NCI-H345 (cell line): ENCODE measurements at regions not wholly inside any gene's neighbourhood (a gene's known extent, or its start where the extent isn't known, plus 50 kb on each side); places are given as distances from the start of the nearest gene placed in this dataset.

ENCODE experiments used
- DNase-seq: peaks from one replicate; lab custom pipeline; 2025; lab: John Stamatoyannopoulos, UW

DNA sequence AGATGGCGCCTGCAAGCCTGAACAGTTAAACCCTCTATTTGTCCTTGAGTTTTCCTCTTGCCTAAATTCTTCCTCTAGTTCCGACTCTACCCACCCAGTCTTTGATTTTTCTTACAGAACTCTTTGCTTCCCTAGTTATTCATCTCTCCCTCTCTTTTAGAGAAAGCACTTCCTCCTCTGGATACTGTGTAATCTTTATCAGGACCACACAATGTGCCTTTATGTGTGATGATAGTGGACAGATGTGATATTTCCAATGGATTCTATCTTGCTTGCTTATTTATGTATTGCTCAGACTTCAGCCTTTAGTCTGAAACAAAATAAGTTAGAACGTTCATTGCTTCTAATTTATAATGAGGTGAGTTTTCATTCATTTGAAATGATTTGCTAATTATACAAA is 79.5 kb upstream of the CAV2 start:
- no peak for DNase-seq

DNA sequence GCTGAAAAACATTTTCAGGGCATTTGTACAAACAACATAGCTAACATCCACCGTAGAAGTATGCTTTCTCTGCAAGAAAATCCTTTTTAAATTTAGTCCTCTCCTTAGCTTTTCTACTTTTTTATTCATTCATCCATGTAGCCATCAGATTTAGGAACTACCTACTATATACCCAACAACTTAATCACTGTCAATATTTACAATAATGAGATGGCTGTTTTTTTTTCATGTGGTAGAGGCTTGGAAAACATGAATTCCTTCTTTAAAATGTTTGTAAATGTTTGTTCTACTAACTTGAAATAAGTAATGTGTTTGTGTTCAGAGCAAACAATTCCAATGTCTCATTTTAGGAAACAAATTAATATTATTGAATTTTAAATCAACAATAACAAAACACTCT is 78.2 kb upstream of the CAV2 start:
- no peak for DNase-seq

DNA sequence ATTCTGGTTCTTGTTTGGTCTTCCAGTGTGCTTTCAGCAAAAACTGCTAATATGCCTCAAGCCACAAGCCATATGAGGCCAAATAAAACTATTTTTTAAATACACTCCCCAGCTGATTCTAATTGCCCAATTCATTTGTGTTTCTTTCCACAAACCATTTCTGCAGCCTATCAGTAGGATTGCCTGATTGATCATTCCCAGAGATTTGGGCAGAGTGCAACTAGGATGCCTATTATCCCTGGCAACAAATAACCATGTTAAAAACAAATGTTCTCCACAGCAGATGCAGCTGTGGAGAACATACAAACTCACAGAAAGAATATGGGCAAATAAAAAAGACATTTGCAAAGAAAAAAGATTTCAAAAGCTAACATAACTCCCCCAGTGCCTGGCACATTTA is 76.9 kb upstream of the CAV2 start:
- DNase-seq: no peak

DNA sequence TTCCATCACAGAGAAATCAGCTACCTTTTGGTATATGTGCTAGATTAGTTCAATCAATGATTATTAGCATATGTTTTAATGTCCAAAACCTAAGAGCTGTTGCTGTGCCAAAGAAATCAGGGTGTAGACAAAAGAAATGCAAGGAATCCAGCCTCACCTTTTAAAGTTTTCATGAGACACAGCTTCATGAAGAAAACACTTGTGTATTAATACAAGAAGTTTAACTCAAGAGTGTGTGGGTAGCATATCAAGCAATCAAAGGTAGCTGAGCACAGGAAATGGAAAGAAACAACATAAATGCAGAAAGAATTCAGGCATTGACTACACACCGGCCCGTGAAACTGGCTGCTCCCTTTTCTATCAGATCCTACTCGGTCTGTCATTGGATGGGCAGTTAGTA is 76.0 kb upstream of the CAV2 start:
- DNase-seq: no peak

DNA sequence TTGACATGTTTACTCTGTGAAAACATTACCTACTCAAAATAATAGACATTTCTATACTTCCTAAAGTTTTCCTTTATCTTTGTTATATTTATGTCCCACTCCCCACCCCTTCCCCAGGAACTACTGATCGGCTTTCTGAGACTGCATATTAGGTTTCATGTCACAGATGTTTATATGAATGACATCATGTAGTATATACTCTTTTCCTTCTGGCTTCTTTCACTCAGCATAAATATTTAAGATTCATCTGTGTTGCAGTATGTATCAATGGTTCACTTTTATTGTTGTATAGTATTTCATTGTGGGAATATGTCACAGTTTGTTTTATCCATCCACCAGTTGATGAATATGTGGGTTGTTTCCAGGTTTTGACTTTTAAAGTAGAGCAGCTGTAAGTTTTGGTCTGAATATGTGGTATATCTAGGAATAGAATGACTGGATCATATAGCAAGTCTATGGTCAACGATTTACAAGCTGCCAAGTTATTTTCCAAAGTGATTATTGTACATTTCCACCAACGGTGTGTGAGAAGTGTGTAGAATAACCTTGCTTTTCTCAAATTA is 73.8 kb upstream of the CAV2 start:
- no peak for DNase-seq

DNA sequence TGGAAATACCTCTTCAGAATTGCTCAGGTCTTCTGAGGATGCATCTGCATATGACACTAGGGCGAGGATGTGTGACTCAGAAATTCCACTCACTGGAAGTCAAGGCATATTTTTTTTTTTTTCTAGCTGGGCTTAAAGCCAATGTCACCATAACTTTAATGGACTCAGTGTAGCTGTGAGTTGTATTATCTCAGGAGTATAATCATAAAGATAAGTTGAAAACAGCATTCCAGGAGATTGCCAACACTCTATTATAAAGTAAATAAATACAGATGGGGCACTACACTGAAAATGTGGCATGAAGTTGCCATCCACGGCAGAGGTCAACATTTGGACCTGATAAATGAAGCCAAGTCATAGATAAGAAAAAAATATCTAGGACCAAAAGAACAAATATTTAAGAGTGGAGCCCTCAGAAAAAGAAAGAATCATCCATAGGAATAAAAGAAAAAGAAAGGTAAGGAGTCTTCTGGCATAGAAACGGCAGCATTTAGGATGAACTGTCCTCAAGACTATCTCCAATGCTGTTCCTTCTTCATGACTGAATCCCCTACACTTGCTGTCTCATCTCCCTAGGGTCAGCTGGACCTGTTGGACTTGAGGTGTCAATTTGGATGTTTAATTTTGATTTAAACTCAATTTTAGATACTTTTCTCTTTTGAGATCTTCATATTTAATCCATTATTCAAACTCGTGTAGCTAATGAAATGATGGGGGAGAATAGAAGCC is 72.9 kb upstream of the CAV2 start:
- DNase-seq: no peak

DNA sequence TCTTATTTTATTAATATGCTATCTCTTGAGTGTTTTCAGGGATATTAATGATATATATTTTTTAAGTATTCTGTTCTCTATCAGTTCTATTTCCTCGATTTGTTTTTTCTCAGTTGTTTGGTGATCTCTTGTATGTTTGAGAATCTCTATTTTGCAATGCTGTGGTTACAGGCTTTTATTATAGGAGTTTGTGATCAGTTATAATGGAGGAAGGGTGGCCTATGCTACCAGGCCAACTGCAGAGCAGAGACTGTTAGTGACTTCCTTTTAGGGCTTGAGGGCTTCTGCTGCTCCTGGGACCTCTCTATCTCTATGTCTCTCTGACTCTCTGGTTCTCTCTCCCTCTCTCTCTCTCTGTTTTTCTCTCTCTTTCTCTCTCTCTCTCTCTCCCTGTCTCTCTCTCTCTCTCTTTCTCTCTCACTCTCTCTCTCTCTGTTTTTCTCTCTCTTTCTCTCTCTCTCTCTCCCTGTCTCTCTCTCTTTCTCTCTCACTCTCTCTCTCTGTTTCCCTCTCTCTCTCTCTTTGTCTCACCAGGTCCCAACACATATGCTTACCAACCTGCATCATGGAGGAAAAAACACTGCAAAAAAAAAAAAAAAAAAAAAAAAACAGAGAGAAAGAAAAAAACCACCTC is 69.4 kb upstream of the CAV2 start:
- no peak for DNase-seq

DNA sequence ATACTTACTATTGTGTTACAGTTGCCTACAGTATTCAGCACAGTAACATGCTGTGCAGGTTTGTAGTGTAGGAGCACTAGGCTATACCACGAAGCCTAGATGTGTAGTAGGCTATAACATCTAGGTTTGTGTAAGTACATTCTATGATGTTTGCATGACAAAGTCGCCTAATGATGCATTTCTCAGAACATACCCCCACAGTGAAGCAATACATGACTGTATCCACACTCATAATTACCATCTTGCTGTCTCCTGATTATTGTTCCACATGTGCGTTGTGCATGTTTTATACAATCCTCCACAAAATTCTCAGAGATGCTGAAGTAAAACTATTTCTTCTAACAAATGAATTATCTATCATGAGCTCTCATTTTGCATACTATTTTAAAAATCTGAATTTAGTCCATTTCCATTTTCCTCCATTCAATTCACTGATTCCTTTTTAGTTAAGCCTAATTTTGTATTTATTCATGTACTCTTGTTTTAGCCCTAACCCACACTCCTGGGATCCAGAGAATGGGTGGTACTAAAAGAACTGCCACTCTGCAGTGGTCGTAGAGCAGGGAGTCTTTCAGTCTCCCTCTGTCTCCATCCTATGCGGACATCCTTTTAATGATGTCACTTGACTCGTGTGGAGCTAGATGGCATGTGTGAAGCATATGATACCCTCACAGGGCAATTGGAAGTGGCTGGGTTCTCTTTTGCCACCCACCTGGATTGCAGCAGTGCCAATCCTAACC is 67.6 kb upstream of the CAV2 start:
- DNase-seq: no peak

DNA sequence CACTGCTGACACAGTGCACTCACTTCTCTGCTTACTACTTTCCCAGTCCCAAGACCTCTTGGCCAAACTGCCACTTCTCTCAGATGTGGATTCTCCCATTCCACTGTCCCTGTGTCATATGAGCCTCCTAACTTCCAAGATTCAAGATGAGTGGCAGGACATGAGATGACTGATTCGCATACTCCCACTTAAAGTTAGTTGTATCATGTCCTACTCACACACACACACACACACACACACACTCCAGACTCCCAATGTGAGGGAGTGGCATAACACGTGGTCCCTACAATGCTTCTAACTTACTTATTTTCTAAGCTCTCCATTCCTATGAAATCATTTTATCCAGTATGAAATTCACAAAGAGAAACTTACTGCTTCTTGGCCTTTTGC is 67.0 kb upstream of the CAV2 start:
- no peak for DNase-seq

DNA sequence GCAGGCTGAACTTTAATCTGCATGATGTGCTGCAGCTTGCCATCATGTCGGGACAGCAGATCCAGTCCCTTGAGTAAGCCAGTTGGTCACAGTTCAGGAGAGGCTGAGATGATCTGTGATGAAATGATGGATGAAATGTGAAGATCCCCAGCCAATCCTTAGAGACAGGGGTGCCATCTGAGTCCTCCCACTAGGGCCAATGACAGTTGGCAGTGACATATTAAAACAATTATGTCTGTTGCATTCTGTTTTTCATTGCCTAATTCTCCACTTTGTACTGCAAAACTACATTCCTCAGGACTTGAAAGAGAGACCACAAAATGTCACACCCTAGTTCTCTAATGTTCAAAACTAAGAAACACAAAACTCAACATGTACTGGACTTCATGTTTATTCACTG is 66.3 kb upstream of the CAV2 start:
- no peak for DNase-seq

DNA sequence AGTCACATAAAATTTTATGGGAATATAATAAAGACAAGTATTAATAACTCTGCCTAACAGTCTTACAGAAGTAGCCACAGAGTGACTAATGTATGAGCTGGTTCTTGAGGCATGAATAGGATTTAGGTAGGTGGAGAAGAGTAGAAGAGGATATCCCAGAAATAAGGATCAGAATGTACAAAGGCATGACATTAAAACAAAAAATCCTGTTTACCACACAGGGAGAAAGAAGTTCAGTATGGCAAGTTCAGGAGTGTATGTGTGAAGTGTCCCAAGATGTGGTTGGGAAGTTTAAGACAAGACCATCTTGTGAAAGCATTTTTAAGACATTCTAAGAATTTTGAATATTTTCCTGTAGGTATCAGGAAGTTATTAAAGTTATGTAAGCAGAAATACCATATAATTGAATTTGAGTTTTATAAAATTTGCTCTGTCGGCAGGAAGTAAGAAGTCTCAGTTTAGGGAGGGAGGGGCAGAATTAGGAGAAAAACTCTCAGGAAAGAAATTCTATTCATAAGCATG is 64.7 kb upstream of the CAV2 start:
- DNase-seq: no peak

DNA sequence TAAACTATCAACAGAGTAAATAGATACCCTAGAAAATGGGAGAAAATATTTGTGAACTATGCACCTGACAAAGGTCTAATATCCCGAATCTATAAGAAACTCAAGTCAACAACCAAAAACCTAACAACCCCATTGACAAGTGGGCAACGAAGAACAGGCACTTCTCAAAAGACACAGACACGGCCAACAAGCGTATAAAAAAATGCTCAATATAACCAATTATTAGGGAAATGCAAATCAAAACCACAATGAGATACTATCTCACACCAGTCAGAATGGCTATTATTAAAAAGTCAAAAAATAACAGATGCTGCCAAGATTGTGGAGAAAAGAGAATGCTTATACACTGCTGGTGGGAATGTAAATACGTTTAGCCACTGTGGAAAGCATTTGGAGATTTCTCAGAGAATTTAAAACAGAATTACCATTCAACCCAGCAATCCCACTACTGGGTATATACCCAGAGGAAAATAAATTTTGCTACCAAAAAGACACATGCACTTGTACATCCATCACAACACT is 63.2 kb upstream of the CAV2 start:
- DNase-seq: no peak

DNA sequence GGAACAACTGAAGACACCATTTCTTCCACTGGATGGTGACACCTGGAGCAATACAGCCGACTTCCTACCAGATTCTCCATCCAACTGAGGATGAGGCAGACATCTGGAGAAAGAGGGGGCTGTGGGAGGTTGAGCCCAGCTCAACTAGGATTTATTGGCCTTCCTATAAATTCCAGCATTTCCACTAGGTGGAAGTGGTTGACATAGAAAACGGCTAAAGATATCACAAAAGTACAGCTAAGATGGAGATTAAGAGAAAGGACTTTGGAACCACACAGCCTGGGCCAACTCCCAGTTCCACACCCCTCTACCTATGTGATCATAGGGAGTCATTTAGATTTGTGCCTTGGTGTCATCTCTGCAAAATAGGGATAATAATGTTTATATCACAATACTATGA is 61.3 kb upstream of the CAV2 start:
- DNase-seq: no peak

DNA sequence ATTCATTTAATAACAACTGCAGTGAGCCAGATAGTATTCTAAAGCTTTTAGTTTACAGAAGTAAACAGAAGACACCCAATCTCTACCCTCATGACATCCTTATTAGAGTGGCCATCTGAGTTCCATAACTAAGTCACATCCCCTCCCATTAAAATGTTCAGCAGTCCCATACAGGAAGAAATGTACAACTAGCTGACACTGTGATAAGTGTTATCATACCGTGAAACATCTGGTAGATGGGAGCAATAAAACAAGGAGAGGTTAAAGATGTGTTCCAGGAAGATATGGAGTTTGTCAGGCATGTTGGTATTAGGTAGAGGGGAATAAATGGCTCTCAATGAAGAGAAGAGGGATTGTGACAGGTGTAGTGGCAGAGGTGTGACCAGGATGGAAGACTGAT is 60.5 kb upstream of the CAV2 start:
- DNase-seq: no peak

DNA sequence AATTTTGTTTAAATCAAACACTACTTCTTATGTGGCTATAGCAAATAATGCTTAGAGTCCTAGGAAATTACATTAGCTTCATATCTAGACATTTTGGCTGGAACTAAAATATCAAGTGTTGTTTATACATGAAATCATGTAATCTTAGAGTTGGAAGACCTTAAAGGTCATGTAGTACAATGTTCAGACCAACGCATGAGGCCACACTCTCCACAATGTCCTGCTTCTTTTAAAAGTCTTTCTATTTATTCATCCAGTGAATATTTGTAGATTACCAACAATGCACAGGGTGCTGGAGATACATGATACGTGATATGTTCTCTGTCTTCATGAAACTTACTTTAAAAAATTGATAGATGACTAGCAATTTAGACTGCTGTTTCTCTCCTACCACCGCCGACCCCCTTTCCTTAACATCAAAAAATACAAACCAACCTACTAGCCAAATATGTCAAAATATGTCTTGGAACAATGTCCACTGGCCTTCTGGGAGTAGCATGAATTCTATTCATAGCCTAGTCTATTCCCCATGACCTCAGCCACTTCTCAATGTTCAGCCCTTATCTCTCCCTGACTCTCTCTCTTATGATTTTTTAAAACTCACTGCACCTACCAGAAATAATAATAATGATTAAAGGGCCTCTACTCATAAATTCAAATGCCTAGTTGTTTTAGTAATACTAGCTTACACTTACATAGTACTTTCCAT is 59.5 kb upstream of the CAV2 start:
- no peak for DNase-seq

DNA sequence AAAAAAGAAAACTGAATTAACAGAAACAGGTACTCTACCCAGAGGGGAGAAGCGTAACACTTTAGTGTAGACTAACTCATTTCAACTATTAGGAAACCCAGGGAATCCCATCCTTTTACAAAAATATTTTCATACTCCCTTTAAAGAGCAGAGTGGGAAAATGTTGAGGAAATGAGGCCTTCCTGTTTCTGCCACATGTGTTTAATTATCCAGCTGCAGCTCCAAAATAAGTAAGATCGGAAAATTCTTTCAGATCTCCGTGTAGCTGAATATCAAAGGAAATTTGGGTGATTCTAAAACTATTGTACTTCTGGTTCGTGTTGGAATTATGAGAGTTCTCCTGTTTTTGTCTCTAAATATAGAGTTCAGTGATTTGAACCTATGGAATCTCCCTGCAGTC is 58.0 kb upstream of the CAV2 start:
- no peak for DNase-seq

DNA sequence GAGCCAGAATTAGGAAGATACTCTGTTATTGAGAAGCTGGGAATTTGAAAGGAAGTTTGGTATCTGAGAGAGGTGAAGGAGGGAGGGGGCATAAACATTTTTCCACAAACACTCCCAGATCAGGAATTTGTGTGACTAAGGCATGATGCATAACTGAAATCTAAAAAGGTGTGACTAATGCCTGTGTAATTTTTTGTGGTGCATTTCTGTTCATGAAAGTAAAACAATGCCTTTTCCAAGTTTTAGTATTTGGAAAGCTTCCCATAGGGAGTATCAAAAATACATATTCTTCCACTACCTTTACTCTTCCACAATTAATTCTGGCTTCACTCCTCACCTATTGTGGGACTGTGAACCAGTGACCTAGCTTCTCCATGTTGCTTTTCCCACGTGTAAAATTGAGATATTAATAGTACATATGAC is 56.4 kb upstream of the CAV2 start:
- no peak for DNase-seq

DNA sequence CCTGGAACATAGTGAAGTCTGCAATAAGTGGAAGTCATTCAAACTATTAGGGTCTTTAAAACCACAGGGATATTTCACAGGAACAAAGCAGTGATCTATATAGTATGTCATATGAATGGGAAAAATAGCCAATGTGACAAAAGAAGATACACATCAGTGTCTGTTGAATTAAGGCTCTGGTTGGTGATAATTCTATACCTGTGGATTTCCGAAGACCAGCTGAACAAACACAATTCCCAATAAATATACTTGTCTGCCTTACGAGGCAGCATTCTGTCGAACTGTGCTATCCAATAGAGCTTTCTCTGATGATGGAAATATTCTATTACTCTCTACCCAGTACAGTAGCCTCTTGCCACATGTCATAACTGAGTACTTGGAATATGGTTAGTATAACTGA is 55.9 kb upstream of the CAV2 start:
- no peak for DNase-seq

DNA sequence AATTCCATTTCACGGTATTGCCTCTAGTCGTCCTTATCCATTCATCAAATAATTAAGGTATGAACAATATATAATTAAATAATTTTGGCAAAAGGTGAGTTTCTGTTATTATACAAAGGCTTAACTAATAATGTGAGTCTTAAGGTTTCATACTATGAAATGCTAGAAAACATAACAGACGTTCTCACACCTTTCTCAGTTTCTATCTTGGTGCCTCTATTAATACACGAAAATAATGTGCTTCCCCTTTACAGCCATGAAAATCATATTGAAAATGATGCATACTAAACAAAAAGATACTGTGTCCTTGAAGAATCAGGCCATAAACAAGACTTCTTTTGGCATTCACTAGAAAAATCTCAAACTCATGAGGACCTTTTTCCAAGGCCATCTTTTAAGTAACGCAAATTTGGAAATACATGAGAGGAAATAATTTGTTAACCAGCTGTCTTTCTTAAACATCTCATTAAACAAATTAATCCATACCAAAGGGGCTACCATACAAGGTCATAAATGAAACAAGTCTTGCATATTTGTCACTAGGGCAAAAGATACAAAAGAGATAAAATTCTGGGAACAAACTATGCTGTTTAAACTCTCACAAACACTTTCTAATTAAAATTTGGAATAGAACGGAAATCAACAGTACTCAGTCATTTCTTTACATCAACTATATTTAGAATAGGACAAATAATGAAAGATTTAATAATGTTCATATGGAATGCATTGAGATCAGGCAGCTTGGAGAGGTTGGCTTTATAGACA is 53.9 kb upstream of the CAV2 start:
- DNase-seq: no peak

DNA sequence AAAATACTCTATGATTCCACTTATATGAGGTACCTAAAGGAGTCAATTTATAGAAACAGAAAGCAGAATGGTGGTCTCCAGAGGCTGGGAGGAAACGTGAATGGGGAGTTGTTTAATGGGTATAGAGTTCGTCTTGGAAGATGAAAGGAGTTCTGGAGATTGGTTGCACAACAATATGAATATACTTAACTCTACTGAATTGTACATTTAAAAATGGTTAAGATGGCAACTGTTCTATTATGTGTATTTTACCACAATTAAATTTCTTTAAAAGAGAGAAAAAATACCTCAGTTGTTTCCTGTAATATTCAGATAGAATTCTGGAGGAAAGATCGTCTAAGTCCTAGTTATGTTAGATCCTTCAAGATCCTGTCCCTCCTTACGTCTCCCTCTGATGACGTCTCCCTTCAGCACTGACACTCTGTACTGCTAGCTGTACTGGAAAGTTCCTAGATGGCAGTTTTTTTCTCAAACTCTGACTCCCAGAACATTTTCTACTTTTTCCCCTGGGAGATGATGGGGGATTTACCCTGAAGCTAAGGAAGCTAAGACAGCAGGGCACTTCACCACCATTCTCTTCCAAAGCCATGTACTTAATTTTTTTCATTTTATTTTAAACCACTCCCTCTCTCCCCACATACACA is 53.2 kb upstream of the CAV2 start:
- DNase-seq: no peak

DNA sequence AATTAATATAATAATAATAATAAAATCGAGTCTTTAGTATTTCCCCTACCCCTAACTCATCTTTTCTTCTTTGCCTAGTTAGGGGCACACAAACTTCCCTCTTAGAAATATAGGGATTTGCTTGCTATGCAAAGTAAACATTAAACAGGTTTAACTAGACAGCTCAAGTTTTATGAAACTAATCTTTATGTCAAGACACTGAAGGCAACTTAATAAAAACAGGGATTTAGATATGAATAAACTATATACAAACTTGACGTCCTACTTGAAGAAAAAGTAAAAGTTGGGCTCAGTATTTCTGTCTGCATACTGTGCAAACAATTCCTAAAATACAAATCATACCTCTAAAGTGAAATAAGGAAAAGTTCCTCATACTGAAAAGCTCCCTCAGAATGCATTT is 52.1 kb upstream of the CAV2 start:
- no peak for DNase-seq
